GM12874 (cell line): ENCODE measurements at regions not wholly inside any gene's neighbourhood (a gene's known extent, or its start where the extent isn't known, plus 50 kb on each side); places are given as distances from the start of the nearest gene placed in this dataset.

Experiments used
- CTCF ChIP-seq: IDR thresholded peaks from 2 replicates; pipeline ENCODE4 v1.5.1; 2011; ENCODE audit warnings: low read depth, mild to moderate bottlenecking, control low read depth, low read length, moderate library complexity; ENCODE audit not compliant: insufficient read depth

- TF ChIP-seq CTCF = peak; percentile 40; the same call in 1 of the 2 replicates
These were observed 171.1 kb upstream of the CCDC54 start for GRCh38 chr3:107206141-107206540.

DNA sequence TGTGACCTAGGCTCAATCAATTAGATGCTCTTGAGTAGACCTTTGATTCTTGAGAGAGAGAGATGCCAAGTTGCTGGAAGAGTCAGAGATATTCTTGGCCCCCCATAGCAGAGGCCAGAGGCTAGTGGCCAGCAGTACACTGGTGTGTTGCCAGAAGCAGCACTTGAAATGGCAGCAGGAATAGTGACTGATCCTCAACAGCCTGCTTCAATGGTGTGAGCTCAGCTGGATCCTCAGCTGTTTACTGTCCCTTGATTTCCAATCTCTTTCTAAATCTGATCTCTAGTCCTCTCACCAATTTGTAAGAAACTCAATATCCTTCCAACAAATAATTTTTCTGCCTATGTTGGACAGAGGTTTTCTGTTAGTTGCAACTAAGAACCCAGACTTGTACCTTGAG, 170.3 kb upstream of the CCDC54 start:
- no peak for TF ChIP-seq CTCF

DNA sequence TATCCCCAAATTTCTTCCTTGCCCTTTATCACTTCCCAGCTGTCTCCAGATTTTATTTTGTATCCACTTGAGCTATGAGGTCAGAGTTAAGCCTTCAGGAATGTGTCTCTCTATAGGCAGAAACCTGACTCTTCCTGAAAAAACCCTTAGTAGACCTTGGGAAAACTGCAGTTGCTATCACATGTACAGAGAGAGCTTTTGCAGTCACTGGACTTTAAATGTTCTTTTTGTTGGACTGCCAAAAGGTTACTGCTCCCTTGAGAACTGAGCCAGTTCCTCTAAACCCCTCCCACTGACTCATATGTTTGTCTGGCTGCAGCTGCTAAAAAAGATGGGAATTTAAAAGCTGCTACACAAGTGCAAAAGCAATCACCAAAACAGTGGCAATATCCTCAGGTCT, 169.1 kb upstream of the CCDC54 start:
- TF ChIP-seq CTCF = no peak

GRCh38 chr3:107208796-107209195, 168.4 kb upstream of the CCDC54 start:
- no peak for TF ChIP-seq CTCF

GRCh38 chr3:107209302-107209990, 167.8 kb upstream of the CCDC54 start:
- TF ChIP-seq CTCF = no peak

DNA sequence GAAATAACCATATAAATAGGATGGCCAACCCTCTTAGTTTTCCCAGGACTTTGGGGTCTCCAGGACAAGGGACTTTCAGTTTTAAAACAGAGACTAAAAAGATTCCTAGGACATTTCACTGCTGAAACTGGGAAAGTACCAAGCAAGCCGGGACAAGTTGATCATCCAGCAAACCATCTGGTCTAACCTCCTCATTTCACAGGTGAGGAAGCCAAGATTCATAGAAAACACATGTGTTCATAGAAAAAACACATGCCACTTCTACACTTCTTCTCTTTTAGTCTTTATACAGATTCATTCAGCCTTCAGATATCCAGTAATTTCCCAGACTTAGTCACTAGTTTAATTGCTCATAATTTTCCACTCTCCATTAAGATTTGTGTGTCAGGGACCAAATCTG, 165.6 kb upstream of the CCDC54 start:
- no peak for TF ChIP-seq CTCF

GRCh38 chr3:107212618-107213017, 164.6 kb upstream of the CCDC54 start:
- no peak for TF ChIP-seq CTCF
